SK-N-SH (cell line): ENCODE measurements at regions not wholly inside any gene's neighbourhood (a gene's known extent, or its start where the extent isn't known, plus 50 kb on each side); places are given as distances from the start of the nearest gene placed in this dataset.

Experiments
- EP300 ChIP-seq, 2 experiments: IDR thresholded peaks; 2 replicates each; pipeline versions ENCODE4 v1.4.0 to v1.6.1; 2012; ENCODE audit warnings: borderline replicate concordance in 1 of 2, low read depth in 1 of 2, low read length in 1 of 2
- EZH2phosphoT487 ChIP-seq: fragments of 200-600 bp; sonication (generic); IDR thresholded peaks from 2 replicates; pipeline ENCODE4 v1.6.1; 2017; ENCODE audit warnings: low read depth, mixed run types, mild to moderate bottlenecking, antibody characterized with exemption, moderate library complexity, borderline replicate concordance
- GATA2 ChIP-seq: sonication (generic); formaldehyde crosslinking; IDR thresholded peaks from 2 replicates; pipeline ENCODE4 v1.5.0; 2020; ENCODE audit warnings: mild to moderate bottlenecking, missing genetic modification reagents
- JUND ChIP-seq: IDR thresholded peaks from 2 replicates; pipeline ENCODE4 v1.4.0; 2012
- MXI1 ChIP-seq: IDR thresholded peaks from 2 replicates; pipeline ENCODE4 v1.6.1; 2012; ENCODE audit warnings: mild to moderate bottlenecking, low read depth, low read length, improper control_type of control experiment
- POLR2AphosphoS5 ChIP-seq: IDR thresholded peaks from 2 replicates; pipeline ENCODE4 v1.6.1; 2012; ENCODE audit warnings: low read depth, low read length
- RFX5 ChIP-seq: IDR thresholded peaks from 2 replicates; pipeline ENCODE4 v1.6.1; 2012; ENCODE audit warnings: mild to moderate bottlenecking, improper control_type of control experiment, low read length
- RXRA ChIP-seq: IDR thresholded peaks from 2 replicates; pipeline ENCODE4 v1.4.0; 2012; ENCODE audit warnings: low read depth, mild to moderate bottlenecking, borderline replicate concordance
- TF ChIP-seq, protein P1 (sequence below): IDR thresholded peaks from 2 replicates; pipeline ENCODE4 v1.4.0; 2012; ENCODE audit warnings: low read depth, borderline replicate concordance
- TF ChIP-seq, protein P2 (sequence below): fragments of 200-600 bp; sonication (generic); IDR thresholded peaks from 2 replicates; pipeline ENCODE4 v1.6.1; 2017; ENCODE audit warnings: antibody characterized with exemption, mild to moderate bottlenecking, moderate library complexity
- TF ChIP-seq, protein P3 (sequence below): IDR thresholded peaks from 2 replicates; pipeline ENCODE4 v1.6.1; 2012; ENCODE audit warnings: mild to moderate bottlenecking, low read depth, low read length, moderate library complexity
- TF ChIP-seq, protein P4 (sequence below): fragments of 150-350 bp; IDR thresholded peaks from 2 replicates; pipeline ENCODE4 v1.6.1; 2016; ENCODE audit warnings: mild to moderate bottlenecking, low read depth, low read length

DNA sequence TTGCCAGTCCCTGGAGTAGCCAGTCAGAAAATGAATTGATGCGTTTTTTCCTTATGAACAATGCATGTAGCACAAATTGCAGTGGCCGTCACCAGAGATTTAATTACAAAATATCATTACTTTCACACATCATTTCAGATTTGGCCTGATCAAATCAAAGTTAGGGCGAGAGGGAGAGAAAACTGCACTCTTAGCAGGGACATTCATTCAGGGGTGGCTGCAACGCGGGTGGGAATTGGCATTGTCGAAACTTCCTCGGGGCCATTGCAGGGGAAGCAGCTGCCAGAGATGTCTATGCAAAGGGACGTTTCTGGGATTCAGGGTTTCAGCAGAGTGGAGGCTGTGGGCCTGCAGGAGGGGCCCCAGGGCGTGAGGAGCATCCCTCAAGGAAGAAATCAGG, 76.5 kb upstream of the TOP1 start:
- TF ChIP-seq, protein P1, sequence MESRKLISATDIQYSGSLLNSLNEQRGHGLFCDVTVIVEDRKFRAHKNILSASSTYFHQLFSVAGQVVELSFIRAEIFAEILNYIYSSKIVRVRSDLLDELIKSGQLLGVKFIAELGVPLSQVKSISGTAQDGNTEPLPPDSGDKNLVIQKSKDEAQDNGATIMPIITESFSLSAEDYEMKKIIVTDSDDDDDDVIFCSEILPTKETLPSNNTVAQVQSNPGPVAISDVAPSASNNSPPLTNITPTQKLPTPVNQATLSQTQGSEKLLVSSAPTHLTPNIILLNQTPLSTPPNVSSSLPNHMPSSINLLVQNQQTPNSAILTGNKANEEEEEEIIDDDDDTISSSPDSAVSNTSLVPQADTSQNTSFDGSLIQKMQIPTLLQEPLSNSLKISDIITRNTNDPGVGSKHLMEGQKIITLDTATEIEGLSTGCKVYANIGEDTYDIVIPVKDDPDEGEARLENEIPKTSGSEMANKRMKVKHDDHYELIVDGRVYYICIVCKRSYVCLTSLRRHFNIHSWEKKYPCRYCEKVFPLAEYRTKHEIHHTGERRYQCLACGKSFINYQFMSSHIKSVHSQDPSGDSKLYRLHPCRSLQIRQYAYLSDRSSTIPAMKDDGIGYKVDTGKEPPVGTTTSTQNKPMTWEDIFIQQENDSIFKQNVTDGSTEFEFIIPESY, result no peak
- TF ChIP-seq, protein P2, sequence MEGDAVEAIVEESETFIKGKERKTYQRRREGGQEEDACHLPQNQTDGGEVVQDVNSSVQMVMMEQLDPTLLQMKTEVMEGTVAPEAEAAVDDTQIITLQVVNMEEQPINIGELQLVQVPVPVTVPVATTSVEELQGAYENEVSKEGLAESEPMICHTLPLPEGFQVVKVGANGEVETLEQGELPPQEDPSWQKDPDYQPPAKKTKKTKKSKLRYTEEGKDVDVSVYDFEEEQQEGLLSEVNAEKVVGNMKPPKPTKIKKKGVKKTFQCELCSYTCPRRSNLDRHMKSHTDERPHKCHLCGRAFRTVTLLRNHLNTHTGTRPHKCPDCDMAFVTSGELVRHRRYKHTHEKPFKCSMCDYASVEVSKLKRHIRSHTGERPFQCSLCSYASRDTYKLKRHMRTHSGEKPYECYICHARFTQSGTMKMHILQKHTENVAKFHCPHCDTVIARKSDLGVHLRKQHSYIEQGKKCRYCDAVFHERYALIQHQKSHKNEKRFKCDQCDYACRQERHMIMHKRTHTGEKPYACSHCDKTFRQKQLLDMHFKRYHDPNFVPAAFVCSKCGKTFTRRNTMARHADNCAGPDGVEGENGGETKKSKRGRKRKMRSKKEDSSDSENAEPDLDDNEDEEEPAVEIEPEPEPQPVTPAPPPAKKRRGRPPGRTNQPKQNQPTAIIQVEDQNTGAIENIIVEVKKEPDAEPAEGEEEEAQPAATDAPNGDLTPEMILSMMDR, result no peak
- TF ChIP-seq RXRA, result no peak
- TF ChIP-seq, protein P3, sequence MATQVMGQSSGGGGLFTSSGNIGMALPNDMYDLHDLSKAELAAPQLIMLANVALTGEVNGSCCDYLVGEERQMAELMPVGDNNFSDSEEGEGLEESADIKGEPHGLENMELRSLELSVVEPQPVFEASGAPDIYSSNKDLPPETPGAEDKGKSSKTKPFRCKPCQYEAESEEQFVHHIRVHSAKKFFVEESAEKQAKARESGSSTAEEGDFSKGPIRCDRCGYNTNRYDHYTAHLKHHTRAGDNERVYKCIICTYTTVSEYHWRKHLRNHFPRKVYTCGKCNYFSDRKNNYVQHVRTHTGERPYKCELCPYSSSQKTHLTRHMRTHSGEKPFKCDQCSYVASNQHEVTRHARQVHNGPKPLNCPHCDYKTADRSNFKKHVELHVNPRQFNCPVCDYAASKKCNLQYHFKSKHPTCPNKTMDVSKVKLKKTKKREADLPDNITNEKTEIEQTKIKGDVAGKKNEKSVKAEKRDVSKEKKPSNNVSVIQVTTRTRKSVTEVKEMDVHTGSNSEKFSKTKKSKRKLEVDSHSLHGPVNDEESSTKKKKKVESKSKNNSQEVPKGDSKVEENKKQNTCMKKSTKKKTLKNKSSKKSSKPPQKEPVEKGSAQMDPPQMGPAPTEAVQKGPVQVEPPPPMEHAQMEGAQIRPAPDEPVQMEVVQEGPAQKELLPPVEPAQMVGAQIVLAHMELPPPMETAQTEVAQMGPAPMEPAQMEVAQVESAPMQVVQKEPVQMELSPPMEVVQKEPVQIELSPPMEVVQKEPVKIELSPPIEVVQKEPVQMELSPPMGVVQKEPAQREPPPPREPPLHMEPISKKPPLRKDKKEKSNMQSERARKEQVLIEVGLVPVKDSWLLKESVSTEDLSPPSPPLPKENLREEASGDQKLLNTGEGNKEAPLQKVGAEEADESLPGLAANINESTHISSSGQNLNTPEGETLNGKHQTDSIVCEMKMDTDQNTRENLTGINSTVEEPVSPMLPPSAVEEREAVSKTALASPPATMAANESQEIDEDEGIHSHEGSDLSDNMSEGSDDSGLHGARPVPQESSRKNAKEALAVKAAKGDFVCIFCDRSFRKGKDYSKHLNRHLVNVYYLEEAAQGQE, result no peak
- TF ChIP-seq POLR2AphosphoS5, result no peak
- TF ChIP-seq, protein P4, sequence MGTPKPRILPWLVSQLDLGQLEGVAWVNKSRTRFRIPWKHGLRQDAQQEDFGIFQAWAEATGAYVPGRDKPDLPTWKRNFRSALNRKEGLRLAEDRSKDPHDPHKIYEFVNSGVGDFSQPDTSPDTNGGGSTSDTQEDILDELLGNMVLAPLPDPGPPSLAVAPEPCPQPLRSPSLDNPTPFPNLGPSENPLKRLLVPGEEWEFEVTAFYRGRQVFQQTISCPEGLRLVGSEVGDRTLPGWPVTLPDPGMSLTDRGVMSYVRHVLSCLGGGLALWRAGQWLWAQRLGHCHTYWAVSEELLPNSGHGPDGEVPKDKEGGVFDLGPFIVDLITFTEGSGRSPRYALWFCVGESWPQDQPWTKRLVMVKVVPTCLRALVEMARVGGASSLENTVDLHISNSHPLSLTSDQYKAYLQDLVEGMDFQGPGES, result no peak
- TF ChIP-seq EP300 (IDR thresholded peaks at IDR 0.05; ENCODE audit: borderline replicate concordance in 1 of 2, low read depth in 1 of 2, low read length in 1 of 2), result no peak
- TF ChIP-seq RFX5, result no peak
- TF ChIP-seq JUND, result no peak
- no peak for TF ChIP-seq GATA2 (CRISPR knock-in tag)
- TF ChIP-seq EZH2phosphoT487, result no peak
- no peak for TF ChIP-seq MXI1
